Astrocyte of the cerebellum (primary cell): ENCODE measurements at regions not wholly inside any gene's neighbourhood (a gene's known extent, or its start where the extent isn't known, plus 50 kb on each side); places are given as distances from the start of the nearest gene placed in this dataset.

ENCODE experiments used
- DNase-seq: peaks from one replicate; pipeline ENCODE4 v3.0.0-alpha.2; 2011; ENCODE audit warnings: low read depth
- H3K4me3 ChIP-seq: 2 replicates; pipeline ENCODE4 v1.5.1; 2011; ENCODE audit warnings: mild to moderate bottlenecking, low read depth, low read length, moderate library complexity
- in situ Hi-C: cut with HindIII; loops from 2 replicates; pipeline ENCODE4 v1.10.0; 2017; ENCODE audit warnings: low sequenced_read_pairs
- TF ChIP-seq, protein P1 (sequence below): IDR thresholded peaks from 2 replicates; pipeline ENCODE4 v1.5.1; 2012; ENCODE audit warnings: low read length, low read depth, moderate library complexity, mild to moderate bottlenecking; ENCODE audit errors: missing control alignments

DNA sequence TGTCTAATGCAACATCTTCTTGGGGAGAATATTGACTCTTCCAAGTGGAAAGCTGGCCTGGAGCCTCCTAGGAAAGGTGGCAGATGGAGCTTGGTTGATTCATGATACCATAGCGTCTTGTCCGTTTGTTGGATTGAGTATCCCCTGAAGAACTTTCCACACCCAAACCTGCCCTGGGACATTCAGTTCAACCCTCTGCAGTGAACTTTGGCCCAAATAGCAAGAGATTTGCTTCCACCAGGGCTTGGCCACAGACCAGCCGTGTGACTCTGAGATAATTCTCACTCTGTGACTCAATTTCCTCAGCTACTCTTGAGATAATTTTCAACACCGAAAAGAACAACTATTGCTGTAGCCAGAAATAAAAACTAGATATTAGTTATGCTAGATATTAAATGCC, 108.0 kb upstream of the RAD23B start:
- H3K4me3 ChIP-seq: no peak overlapping the region
- TF ChIP-seq, protein P1, sequence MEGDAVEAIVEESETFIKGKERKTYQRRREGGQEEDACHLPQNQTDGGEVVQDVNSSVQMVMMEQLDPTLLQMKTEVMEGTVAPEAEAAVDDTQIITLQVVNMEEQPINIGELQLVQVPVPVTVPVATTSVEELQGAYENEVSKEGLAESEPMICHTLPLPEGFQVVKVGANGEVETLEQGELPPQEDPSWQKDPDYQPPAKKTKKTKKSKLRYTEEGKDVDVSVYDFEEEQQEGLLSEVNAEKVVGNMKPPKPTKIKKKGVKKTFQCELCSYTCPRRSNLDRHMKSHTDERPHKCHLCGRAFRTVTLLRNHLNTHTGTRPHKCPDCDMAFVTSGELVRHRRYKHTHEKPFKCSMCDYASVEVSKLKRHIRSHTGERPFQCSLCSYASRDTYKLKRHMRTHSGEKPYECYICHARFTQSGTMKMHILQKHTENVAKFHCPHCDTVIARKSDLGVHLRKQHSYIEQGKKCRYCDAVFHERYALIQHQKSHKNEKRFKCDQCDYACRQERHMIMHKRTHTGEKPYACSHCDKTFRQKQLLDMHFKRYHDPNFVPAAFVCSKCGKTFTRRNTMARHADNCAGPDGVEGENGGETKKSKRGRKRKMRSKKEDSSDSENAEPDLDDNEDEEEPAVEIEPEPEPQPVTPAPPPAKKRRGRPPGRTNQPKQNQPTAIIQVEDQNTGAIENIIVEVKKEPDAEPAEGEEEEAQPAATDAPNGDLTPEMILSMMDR: no peak
- in situ Hi-C loops: no loop called here
- no peak for DNase-seq

DNA sequence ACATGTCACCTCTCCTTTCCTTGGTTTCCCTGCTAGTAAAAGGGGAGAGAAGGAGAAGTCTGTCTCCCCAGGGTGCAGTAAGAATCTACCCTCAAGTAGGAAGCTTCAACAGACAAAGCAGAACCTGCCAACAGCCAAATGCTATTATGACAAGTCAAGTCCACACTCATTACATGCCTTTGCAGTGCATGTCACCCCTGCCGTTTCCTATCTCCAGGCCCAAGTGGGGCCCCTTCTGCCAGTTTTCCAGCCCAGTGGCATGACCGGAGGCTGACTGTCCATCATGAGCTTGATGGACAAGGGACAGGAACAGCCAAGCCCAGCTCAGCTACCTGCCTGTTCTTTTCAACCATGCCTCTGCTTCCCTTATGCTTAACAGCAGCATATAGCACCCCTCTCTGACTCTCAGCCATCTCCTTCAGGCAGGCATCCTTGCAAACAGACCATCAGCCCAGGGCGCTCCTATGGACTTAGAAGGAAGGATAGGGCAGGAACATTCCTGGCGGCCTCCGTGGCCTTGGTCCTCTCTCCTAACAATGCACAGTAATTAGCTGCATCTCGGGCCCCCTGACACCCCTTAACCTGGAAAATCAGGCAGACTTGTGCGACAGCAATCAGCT, 107.2 kb upstream of the RAD23B start:
- in situ Hi-C loops: no loop called here
- TF ChIP-seq, protein P1: no peak
- no peak overlapping the region for H3K4me3 ChIP-seq
- no peak for DNase-seq

DNA sequence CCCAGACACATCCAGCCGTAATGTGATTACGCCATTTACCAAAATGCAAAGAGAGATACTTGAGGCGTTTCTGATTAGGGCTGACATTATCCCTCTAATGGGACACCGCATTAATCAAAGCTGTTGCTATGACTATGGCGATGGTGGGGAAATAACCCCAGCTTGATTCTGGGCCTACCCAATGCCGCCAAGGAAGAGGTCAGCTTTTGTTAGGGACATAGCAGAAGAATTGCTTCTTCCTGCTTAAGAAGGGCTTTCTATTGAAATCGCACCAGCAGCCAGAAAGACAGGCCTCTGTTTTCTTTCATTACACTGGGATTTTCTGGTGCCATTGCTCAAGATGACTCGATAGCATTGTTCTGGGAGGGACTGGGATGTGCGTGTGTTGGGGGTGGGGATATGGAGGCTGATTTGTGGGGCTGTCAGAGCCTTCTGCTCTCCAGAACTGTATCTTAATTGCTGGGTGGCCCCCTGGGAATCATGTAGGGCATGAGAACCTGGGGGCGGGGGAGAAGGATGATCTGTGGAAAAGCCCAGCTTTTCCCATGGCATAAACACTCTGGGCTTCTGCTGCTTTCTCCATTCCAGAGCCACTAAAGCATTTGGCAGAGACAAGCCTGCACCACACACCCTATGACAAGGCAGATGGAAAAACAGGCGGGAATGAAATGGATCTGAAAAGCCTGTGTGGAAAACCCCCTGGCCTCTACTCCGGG, 106.5 kb upstream of the RAD23B start:
- in situ Hi-C loops: no loop called here
- TF ChIP-seq, protein P1: no peak
- no peak overlapping the region for H3K4me3 ChIP-seq
- DNase-seq: no peak

DNA sequence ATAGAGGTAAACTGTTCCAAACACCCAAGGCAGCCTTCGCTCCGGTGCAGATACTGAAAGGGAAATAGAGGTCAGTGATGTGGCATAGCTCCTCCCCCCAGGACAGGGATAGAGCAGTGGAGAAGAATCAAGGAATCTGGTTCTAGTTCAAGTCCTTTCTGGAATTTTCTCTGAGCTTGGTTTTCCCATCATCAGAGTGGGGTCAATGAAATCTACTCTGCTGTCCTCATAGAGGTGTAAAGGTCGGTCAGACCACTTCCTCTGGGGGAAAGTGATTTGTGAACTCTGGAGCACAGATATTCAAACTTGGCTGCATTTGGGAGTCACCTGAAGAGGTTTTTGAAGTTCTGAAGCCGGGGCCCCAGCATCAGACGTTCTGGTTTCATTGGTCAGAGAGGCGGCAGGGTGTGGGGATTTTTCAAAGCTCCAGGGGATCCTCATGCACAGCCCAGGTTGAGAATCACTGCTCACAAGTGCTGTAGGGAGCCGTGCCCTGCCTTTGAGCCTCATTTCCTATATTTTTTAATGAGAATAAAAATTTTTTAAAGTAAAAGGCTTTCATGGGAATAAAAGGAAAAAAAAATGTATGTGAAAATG, 105.7 kb upstream of the RAD23B start:
- in situ Hi-C loops: no loop called here
- TF ChIP-seq, protein P1: no peak
- no peak for DNase-seq
- no peak overlapping the region for H3K4me3 ChIP-seq

DNA sequence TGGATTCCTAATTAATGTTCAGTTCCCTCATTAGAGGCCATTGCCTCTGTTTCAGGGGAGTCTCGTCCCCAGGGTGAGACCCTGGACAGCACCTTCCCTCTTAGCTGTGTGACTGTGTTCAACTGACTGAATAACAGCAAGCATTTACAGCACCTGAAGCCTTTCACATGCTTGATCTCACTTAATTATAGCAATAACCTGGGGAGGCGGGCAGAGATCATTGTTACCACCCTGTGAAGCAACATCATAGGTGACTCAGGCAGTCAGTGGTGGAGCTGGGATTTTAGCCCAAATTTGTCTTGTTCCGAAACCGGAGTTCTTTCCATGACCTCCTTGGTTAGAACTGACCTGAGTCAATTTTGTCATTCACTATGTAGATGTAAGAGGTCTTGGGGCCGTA, 105.2 kb upstream of the RAD23B start:
- TF ChIP-seq, protein P1: no peak
- in situ Hi-C loops: no loop called here
- H3K4me3 ChIP-seq: no peak overlapping the region
- DNase-seq: no peak

DNA sequence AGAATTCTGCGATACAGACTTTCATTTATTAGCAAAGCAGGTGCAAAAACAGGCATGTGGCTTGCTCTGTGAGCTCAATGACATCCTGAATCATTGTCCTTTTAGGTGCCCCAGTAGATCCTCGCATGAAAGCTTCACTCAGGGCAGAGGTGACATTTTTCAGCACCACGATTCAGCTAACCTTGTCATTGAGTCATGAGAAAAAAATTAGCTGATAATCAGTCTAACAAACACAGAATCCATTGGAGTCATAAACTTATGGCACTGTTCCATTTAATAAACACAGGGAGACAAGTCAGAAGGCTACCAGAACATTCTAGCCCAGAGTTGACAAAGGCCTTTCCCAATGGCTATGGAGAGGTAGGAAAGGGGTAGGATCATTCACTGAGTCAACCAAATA, 104.8 kb upstream of the RAD23B start:
- in situ Hi-C loops: no loop called here
- no peak overlapping the region for H3K4me3 ChIP-seq
- TF ChIP-seq, protein P1: no peak
- DNase-seq: no peak
